Vagina (tissue), 2 donors: ENCODE measurements at regions not wholly inside any gene's neighbourhood (a gene's known extent, or its start where the extent isn't known, plus 50 kb on each side); places are given as distances from the start of the nearest gene placed in this dataset.

ENCODE experiments used
- CTCF ChIP-seq, 3 experiments: fragments of 450-650 bp in 2 of 3; fragments of 200-600 bp in 1 of 3; sonication (generic) in 1 of 3; IDR thresholded peaks; one replicate each; pipeline ENCODE4 v1.5.1; 2017 to 2019; ENCODE audit warnings: antibody characterized with exemption in 3 of 3, mild to moderate bottlenecking in 2 of 3, moderate library complexity in 2 of 3
- POLR2A ChIP-seq, 2 donors: fragments of 450-650 bp; IDR thresholded peaks; one replicate each; pipeline ENCODE4 v1.6.1; 2017; ENCODE audit warnings: antibody characterized with exemption in 2 of 2, mild to moderate bottlenecking in 2 of 2, moderate library complexity in 2 of 2

DNA sequence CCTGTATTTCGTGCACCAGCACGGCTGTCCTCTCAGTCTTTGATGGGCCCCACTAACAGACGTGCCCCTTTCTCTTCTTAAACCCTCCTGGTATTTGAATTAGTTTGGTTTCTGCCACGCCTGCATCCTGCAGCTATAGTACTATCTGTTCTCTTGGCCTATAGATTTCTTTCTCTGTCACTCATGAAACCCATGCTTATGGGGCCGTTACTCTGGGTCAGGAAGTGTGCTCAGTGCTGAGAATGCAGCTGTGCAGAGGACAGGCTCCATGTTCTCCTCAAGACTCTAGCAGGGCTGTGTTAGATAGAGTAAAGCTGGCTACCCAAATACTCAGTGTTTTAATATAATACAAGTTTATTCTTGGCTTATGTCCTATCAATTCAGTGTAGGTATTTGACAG is 180.0 kb downstream of the INSIG2 start:
- TF ChIP-seq CTCF (IDR thresholded peaks at IDR 0.05) = no peak
- no peak for TF ChIP-seq POLR2A (IDR thresholded peaks at IDR 0.05)
